OCI-LY3 (cell line): ENCODE measurements at regions not wholly inside any gene's neighbourhood (a gene's known extent, or its start where the extent isn't known, plus 50 kb on each side); places are given as distances from the start of the nearest gene placed in this dataset.

ENCODE experiments used
- CTCF ChIP-seq: fragments of 200-600, 300-600 bp; sonication (generic); IDR thresholded peaks from 2 replicates; pipeline ENCODE4 v1.5.1; 2014; ENCODE audit warnings: antibody characterized with exemption, low read length, low read depth
- EZH2phosphoT487 ChIP-seq: fragments of 200-600 bp; shearing (Covaris generic); IDR thresholded peaks from 2 replicates; pipeline ENCODE4 v1.6.1; 2018; ENCODE audit warnings: antibody characterized with exemption, mixed run types, low read depth

- TF ChIP-seq CTCF (no peak), EZH2phosphoT487 (no peak)
Observed at GRCh38 chr21:35818597-35818996, 241.7 kb downstream of the SETD4 start.
